Loucy (cell line): ENCODE measurements at regions not wholly inside any gene's neighbourhood (a gene's known extent, or its start where the extent isn't known, plus 50 kb on each side); places are given as distances from the start of the nearest gene placed in this dataset.
"Not testable (repeated sequence)": the region's sequence is repeated elsewhere in the genome, so short reads cannot be mapped to it uniquely, and the experiment has no call there.

Experiments
- H2AFZ ChIP-seq: fragments of 200-600 bp; sonication (generic); 2 replicates; pipeline ENCODE4 v1.6.0; 2016; ENCODE audit warnings: antibody characterized with exemption, mild to moderate bottlenecking, low read length, moderate library complexity
- H3F3A ChIP-seq: fragments of 200-600 bp; 2 replicates; pipeline ENCODE4 v1.6.0; 2016; ENCODE audit warnings: antibody characterized with exemption, low read depth, mild to moderate bottlenecking
- H3K27me3 ChIP-seq: fragments of 200-600 bp; sonication (generic); 2 replicates; pipeline ENCODE4 v1.6.1; 2014; ENCODE audit warnings: low read length, mild to moderate bottlenecking; ENCODE audit not compliant: insufficient read depth, poor library complexity, severe bottlenecking
- H3K36me3 ChIP-seq: fragments of 200-600 bp; sonication (generic); 2 replicates; pipeline ENCODE4 v1.6.1; 2016; ENCODE audit warnings: low read length; ENCODE audit not compliant: insufficient read depth
- H3K4me1 ChIP-seq: fragments of 200-600 bp; sonication (generic); 2 replicates; pipeline ENCODE4 v1.5.1; 2014; ENCODE audit warnings: low read length, mild to moderate bottlenecking; ENCODE audit not compliant: insufficient read depth, poor library complexity, severe bottlenecking
- H3K4me2 ChIP-seq: fragments of 200-600 bp; sonication (generic); 2 replicates; pipeline ENCODE4 v1.6.0; 2014; ENCODE audit warnings: antibody characterized with exemption, low read length, low read depth, mild to moderate bottlenecking; ENCODE audit not compliant: poor library complexity, severe bottlenecking
- H3K4me3 ChIP-seq: fragments of 200-600 bp; sonication (generic); 2 replicates; pipeline ENCODE4 v1.5.1; 2014; ENCODE audit warnings: low read length, mild to moderate bottlenecking, mixed read lengths; ENCODE audit not compliant: poor library complexity, severe bottlenecking
- H3K79me2 ChIP-seq: fragments of 200-600 bp; sonication (generic); 2 replicates; pipeline ENCODE4 v1.6.1; 2014; ENCODE audit warnings: low read length; ENCODE audit not compliant: insufficient read depth
- H3K9ac ChIP-seq: fragments of 200-600 bp; sonication (generic); 2 replicates; pipeline ENCODE4 v1.6.0; 2014; ENCODE audit warnings: mild to moderate bottlenecking, low read depth, low read length, moderate library complexity; ENCODE audit not compliant: poor library complexity, severe bottlenecking
- H3K9me2 ChIP-seq: fragments of 200-600 bp; sonication (generic); replicated peaks from 2 replicates; pipeline ENCODE4 v1.6.1; 2016; ENCODE audit warnings: low read depth, low read length, mixed read lengths
- H3K9me3 ChIP-seq: fragments of 200-600 bp; sonication (generic); 2 replicates; pipeline ENCODE4 v1.6.1; 2014; ENCODE audit warnings: mild to moderate bottlenecking, antibody characterized with exemption, low read length, low read depth; ENCODE audit not compliant: insufficient read depth
- H4K20me1 ChIP-seq: fragments of 200-600 bp; sonication (generic); 2 replicates; pipeline ENCODE4 v1.6.0; 2014; ENCODE audit warnings: antibody characterized with exemption, low read length, mild to moderate bottlenecking; ENCODE audit not compliant: insufficient read depth, poor library complexity, severe bottlenecking
- EZH2phosphoT487 ChIP-seq: fragments of 200-600 bp; IDR thresholded peaks from 2 replicates; pipeline ENCODE4 v1.6.1; 2018; ENCODE audit warnings: antibody characterized with exemption, mild to moderate bottlenecking, moderate library complexity, borderline replicate concordance
- TF ChIP-seq, protein P1 (sequence below): fragments of 200-600 bp; sonication (generic); conservative IDR thresholded peaks from 2 replicates; pipeline ENCODE4 v1.5.1; 2014; ENCODE audit warnings: mild to moderate bottlenecking, antibody characterized with exemption, low read length

GRCh38 chr21:32823296-32823695 lies 51.7 kb upstream of the PAXBP1 start:
- not testable (repeated sequence) for H3K4me2 ChIP-seq, H3K79me2 ChIP-seq, H3K4me1 ChIP-seq, H3K9me3 ChIP-seq, H2AFZ ChIP-seq, H3K36me3 ChIP-seq, H3K9ac ChIP-seq, H4K20me1 ChIP-seq, H3K9me2 ChIP-seq, H3K4me3 ChIP-seq, H3F3A ChIP-seq
- peaks cover 14% of the 10 kb centered on the region for H3K27me3 ChIP-seq

DNA sequence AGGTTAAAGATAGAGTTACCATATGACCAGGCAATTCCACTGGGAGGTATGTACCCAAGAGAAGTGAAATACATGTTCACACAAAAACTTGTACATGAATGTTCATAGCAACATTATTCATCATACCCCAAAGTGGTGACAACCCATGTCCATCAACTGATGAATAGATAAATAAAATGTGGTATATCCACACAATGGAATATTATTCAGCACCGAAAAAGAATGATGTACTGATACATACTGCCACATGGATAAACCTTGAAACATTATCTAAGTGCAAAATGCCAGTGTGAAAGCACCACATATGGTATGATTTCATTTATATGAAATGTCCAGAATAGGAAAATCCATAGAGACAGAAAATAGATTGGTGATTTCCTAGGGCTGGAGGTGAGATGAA lies 53.4 kb upstream of the PAXBP1 start:
- no peaks in the 10 kb centered on the region for H3K9me2 ChIP-seq
- H3F3A ChIP-seq = no peaks in the 10 kb centered on the region
- no peaks in the 10 kb centered on the region for H3K9me3 ChIP-seq
- H3K4me1 ChIP-seq = no peaks in the 10 kb centered on the region
- no peak overlapping the region for H3K4me3 ChIP-seq
- H4K20me1 ChIP-seq = no peaks in the 10 kb centered on the region
- no peaks in the 10 kb centered on the region for H3K36me3 ChIP-seq
- no peak for TF ChIP-seq EZH2phosphoT487
- TF ChIP-seq, protein P1, sequence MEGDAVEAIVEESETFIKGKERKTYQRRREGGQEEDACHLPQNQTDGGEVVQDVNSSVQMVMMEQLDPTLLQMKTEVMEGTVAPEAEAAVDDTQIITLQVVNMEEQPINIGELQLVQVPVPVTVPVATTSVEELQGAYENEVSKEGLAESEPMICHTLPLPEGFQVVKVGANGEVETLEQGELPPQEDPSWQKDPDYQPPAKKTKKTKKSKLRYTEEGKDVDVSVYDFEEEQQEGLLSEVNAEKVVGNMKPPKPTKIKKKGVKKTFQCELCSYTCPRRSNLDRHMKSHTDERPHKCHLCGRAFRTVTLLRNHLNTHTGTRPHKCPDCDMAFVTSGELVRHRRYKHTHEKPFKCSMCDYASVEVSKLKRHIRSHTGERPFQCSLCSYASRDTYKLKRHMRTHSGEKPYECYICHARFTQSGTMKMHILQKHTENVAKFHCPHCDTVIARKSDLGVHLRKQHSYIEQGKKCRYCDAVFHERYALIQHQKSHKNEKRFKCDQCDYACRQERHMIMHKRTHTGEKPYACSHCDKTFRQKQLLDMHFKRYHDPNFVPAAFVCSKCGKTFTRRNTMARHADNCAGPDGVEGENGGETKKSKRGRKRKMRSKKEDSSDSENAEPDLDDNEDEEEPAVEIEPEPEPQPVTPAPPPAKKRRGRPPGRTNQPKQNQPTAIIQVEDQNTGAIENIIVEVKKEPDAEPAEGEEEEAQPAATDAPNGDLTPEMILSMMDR = no peak
- no peak overlapping the region for H3K4me2 ChIP-seq
- H3K27me3 ChIP-seq = no peaks in the 10 kb centered on the region
- no peak overlapping the region for H2AFZ ChIP-seq
- H3K9ac ChIP-seq = no peak overlapping the region
- no peaks in the 10 kb centered on the region for H3K79me2 ChIP-seq

DNA sequence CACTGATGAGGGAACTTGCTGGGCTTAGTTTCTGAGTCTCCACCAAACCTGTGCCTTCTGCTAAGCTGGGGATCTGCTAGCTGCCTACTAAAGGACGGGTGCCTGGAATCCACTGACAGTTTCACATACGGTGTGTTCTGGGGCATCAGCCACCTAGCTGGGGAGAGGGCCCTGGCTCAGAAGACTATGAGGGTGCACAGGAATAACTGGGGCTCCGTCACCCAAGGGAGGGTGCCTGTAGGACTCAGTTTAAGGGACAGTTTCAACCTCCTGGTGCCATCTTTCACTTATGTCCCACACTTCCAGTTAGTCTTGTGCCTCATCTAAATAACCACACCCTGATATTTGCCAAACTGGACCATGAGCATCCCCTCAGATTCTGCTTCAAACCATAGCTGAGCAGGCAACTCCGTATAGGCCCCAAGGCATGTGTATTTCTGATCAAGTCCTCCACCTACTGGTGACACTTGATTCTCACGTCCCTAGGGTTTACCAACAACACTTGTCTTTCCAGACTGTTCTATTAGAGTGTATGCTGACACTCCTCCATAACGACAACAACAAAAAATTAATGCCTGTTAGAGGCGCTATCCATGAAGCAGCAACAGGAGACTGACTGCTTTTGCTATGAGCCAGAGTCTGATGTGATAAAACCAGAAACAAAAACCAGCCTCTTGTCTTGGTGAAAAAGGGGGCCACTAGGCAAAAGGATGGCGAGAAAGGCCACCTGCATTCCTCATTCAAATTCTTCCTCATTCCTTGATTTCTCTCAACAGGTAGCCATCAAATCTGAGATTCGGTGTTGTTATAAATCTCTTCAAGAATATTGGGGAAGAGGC lies 55.0 kb upstream of the PAXBP1 start:
- no peak for TF ChIP-seq EZH2phosphoT487
- TF ChIP-seq, protein P1 = peak; percentile 79
- Histone ChIP-seq H3F3A (no peaks in the 10 kb centered on the region), H3K4me3 (no peak overlapping the region), H3K4me1 (no peaks in the 10 kb centered on the region), H3K9me2 (no peaks in the 10 kb centered on the region), H3K9ac (no peak overlapping the region), H3K4me2 (no peak overlapping the region), H3K36me3 (no peaks in the 10 kb centered on the region), H4K20me1 (no peaks in the 10 kb centered on the region), H3K27me3 (no peaks in the 10 kb centered on the region), H2AFZ (no peak overlapping the region), H3K79me2 (no peaks in the 10 kb centered on the region), H3K9me3 (no peaks in the 10 kb centered on the region)

- TF ChIP-seq, protein P1 = no peak
- no peak for TF ChIP-seq EZH2phosphoT487
- Histone ChIP-seq H3K27me3 (no peaks in the 10 kb centered on the region), H3K4me3 (no peak overlapping the region), H4K20me1 (no peaks in the 10 kb centered on the region), H3K79me2 (no peaks in the 10 kb centered on the region), H3K9ac (no peak overlapping the region), H3K9me2 (no peaks in the 10 kb centered on the region), H3K4me2 (no peak overlapping the region), H2AFZ (no peak overlapping the region), H3F3A (no peaks in the 10 kb centered on the region), H3K9me3 (no peaks in the 10 kb centered on the region), H3K4me1 (no peaks in the 10 kb centered on the region), H3K36me3 (no peaks in the 10 kb centered on the region)
Measured at GRCh38 chr21:32828908-32829307, 57.4 kb upstream of the PAXBP1 start.
